ENCODE measurements at regions not wholly inside any gene's neighbourhood (a gene's known extent, or its start where the extent isn't known, plus 50 kb on each side); places are given as distances from the start of the nearest gene placed in this dataset.

GRCh38 chr1:56409112-56409691 lies 170.2 kb downstream of the PLPP3 start:
- ATAC-seq, result peak; percentile 72 to 89 (median 84)
- Histone ChIP-seq H3K4me1 (peaks cover 0 to 30% (median 11%) of the 10 kb centered on the region in 4 donors), H3K36me3 (no peaks in the 10 kb centered on the region), H3K9me3 (no peaks in the 10 kb centered on the region), H3K27me3 (no peaks in the 10 kb centered on the region), H3K27ac (no peak overlapping the region), H3K4me3 (no peak overlapping the region)
- peak; percentile 70 to 79 (median 79) for DNase-seq
- TF ChIP-seq CTCF (IDR thresholded peaks at IDR 0.05), result peak; percentile 60 to 84 (median 76)
- no peak for TF ChIP-seq POLR2A (IDR thresholded peaks at IDR 0.05)
- intact Hi-C loops (cut with DNase I), result no loop called here
- WGBS (ENCODE audit: insufficient coverage, low coverage, low lambda C conversion rate, missing lambda C conversion rate), result 26% methylated on average over 5 of the region's 8 CpGs

DNA sequence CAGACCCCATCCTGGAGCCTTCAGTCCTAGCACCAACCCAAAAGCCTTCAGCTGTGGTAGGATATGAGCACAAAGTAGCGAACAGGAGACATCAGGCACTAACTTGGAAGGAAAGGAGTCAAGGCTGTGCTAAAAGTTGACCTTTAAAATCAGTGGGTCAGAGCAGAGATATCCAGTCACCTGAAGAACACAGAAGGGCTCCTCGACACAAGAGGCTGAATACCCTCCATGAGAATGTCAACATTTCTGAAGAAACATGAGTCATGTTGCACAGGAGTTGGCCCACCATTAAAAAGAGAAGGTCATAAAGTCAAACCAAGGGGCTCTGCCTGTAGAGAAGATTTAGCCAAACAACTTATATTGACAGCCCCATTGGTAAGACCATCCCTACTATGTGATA lies 172.5 kb downstream of the PLPP3 start:
- Histone ChIP-seq H3K4me1 (peaks cover 0 to 18% (median 7%) of the 10 kb centered on the region in 4 donors), H3K9me3 (no peaks in the 10 kb centered on the region), H3K4me3 (no peak overlapping the region), H3K27me3 (no peaks in the 10 kb centered on the region), H3K36me3 (no peaks in the 10 kb centered on the region), H3K27ac (no peak overlapping the region)
- ATAC-seq (no peak), DNase-seq (no peak)
- TF ChIP-seq POLR2A (IDR thresholded peaks at IDR 0.05) (no peak), CTCF (IDR thresholded peaks at IDR 0.05) (no peak)
- intact Hi-C loops (cut with DNase I), result no loop called here
- WGBS (ENCODE audit: insufficient coverage, low coverage, low lambda C conversion rate, missing lambda C conversion rate), result 83% methylated on average over 1 of the region's 2 CpGs

- ATAC-seq, result no peak
- DNase-seq, result no peak
- Histone ChIP-seq H3K27me3 (no peaks in the 10 kb centered on the region), H3K36me3 (no peaks in the 10 kb centered on the region), H3K9me3 (no peaks in the 10 kb centered on the region), H3K4me3 (no peak overlapping the region), H3K4me1 (peaks cover 0 to 6% (median 3%) of the 10 kb centered on the region in 4 donors), H3K27ac (no peak overlapping the region)
- TF ChIP-seq POLR2A (IDR thresholded peaks at IDR 0.05) (no peak), CTCF (IDR thresholded peaks at IDR 0.05) (no peak)
- intact Hi-C loops (cut with DNase I), result no loop called here
- 75% methylated on average over 4 of the region's 7 CpGs for WGBS (ENCODE audit: insufficient coverage, low coverage, low lambda C conversion rate, missing lambda C conversion rate)
Observed at GRCh38 chr1:56404561-56405030, 174.8 kb downstream of the PLPP3 start.

GRCh38 chr1:56404066-56404465 lies 175.3 kb downstream of the PLPP3 start:
- no peak for DNase-seq
- H3K4me1 ChIP-seq, result peaks cover 0 to under 1% (median under 1%) of the 10 kb centered on the region in 4 donors
- no peaks in the 10 kb centered on the region for H3K36me3 ChIP-seq
- intact Hi-C loops (cut with DNase I), result no loop called here
- H3K9me3 ChIP-seq, result no peaks in the 10 kb centered on the region
- no peak overlapping the region for H3K27ac ChIP-seq
- H3K27me3 ChIP-seq, result no peaks in the 10 kb centered on the region
- 87% methylated on average over 4 of the region's 4 CpGs for WGBS (ENCODE audit: insufficient coverage, low coverage, low lambda C conversion rate, missing lambda C conversion rate)
- TF ChIP-seq CTCF (IDR thresholded peaks at IDR 0.05), result no peak
- TF ChIP-seq POLR2A (IDR thresholded peaks at IDR 0.05), result no peak
- no peak for ATAC-seq
- no peak overlapping the region for H3K4me3 ChIP-seq
